Endodermal cell (in vitro differentiated cells): ENCODE measurements at regions not wholly inside any gene's neighbourhood (a gene's known extent, or its start where the extent isn't known, plus 50 kb on each side); places are given as distances from the start of the nearest gene placed in this dataset.
"Not testable (repeated sequence)": the region's sequence is repeated elsewhere in the genome, so short reads cannot be mapped to it uniquely, and the experiment has no call there.

Source experiments
- DNase-seq: peaks from one replicate; pipeline ENCODE4 v3.0.0-alpha.2; 2017
- H3K27ac ChIP-seq: 2 replicates; pipeline ENCODE4 v1.5.1; 2013; ENCODE audit warnings: mild to moderate bottlenecking, low read depth, low read length, moderate library complexity
- H3K27me3 ChIP-seq: 2 replicates; pipeline ENCODE4 v1.6.1; 2013; ENCODE audit warnings: mild to moderate bottlenecking, low read length, moderate library complexity; ENCODE audit not compliant: insufficient read depth, control insufficient read depth, poor library complexity, severe bottlenecking
- H3K36me3 ChIP-seq: 2 replicates; pipeline ENCODE4 v1.7.0; 2013; ENCODE audit warnings: mild to moderate bottlenecking, low read length, moderate library complexity; ENCODE audit not compliant: control insufficient read depth, insufficient read depth
- H3K4me1 ChIP-seq: one replicate; pipeline ENCODE4 v1.7.0; 2013; ENCODE audit warnings: low read length; ENCODE audit not compliant: control insufficient read depth, insufficient read depth
- H3K4me3 ChIP-seq: 2 replicates; pipeline ENCODE4 v1.5.1; 2013; ENCODE audit warnings: mild to moderate bottlenecking, low read length, moderate library complexity
- H3K9ac ChIP-seq: 2 replicates; pipeline ENCODE4 v1.6.1; 2013; ENCODE audit warnings: mild to moderate bottlenecking, low read length, moderate library complexity; ENCODE audit not compliant: poor library complexity, severe bottlenecking; ENCODE audit errors: extremely low read depth
- H3K9me3 ChIP-seq: 2 replicates; pipeline ENCODE4 v1.6.1; 2013; ENCODE audit warnings: mild to moderate bottlenecking, low read length, moderate library complexity; ENCODE audit not compliant: control insufficient read depth
- H3K27ac Mint-ChIP-seq: 2 replicates; pipeline ENCODE4 v1.8.0; 2020; ENCODE audit warnings: mixed read lengths
- H3K27me3 Mint-ChIP-seq: 2 replicates; pipeline ENCODE4 v1.8.0; 2021; ENCODE audit warnings: mild to moderate bottlenecking, mixed read lengths; ENCODE audit not compliant: insufficient read depth
- H3K36me3 Mint-ChIP-seq: 2 replicates; pipeline ENCODE4 v1.8.0; 2020; ENCODE audit warnings: low read depth, mixed read lengths
- H3K4me1 Mint-ChIP-seq: 2 replicates; pipeline ENCODE4 v1.8.0; 2020; ENCODE audit warnings: mixed read lengths
- H3K4me3 Mint-ChIP-seq: 2 replicates; pipeline ENCODE4 v1.8.0; 2020; ENCODE audit warnings: mild to moderate bottlenecking, moderate library complexity, mixed read lengths
- H3K9me3 Mint-ChIP-seq: 2 replicates; pipeline ENCODE4 v1.8.0; 2020; ENCODE audit warnings: mild to moderate bottlenecking, mixed read lengths
- WGBS, 2 experiments: methylation state at CpG; one replicate each; pipeline versions ENCODE4 v1.1.5 to v1.1.7; 2013; ENCODE audit warnings: missing lambda C conversion rate in 2 of 2, mixed read lengths in 1 of 2; ENCODE audit not compliant: insufficient coverage in 1 of 2, insufficient read length in 1 of 2; 5-methylcytosine and 5-hydroxymethylcytosine counted together
- TF ChIP-seq, protein P1 (sequence below): fragments of 200-600 bp; sonication (generic); conservative IDR thresholded peaks from 2 replicates; pipeline ENCODE4 v1.5.0; 2021; ENCODE audit warnings: antibody characterized with exemption, mild to moderate bottlenecking

DNA sequence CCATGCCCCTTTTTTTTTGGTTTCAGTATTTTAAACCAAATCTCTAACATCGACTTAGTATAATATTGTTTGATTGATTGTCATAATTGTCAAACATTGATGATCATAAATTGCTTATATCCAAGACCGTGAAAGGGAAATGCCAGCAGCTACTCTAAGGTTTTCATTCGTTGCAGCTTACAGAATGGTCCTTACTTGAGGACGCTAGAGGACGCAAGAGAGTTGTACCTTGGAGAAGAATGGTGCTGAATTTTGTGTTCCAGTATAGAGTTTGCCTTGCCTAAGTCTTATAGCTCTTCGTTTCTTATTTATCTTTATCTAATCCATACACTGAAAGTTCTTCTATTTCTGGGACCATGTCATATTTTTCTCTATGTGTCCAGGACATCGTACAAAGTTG is 675.6 kb upstream of the DEFB115 start:
- H3K4me1 ChIP-seq, H3K27ac Mint-ChIP-seq, H3K27me3 ChIP-seq, H3K9me3 ChIP-seq, H3K9ac ChIP-seq, H3K27ac ChIP-seq, H3K27me3 Mint-ChIP-seq, H3K4me3 Mint-ChIP-seq, DNase-seq, H3K36me3 Mint-ChIP-seq, H3K36me3 ChIP-seq, H3K4me1 Mint-ChIP-seq, H3K4me3 ChIP-seq: not testable (repeated sequence)
- WGBS, 2 experiments = 21 to 28% methylated on average over 2 to 6 of the region's 7 CpGs
- H3K9me3 Mint-ChIP-seq = peaks cover 47% of the 10 kb centered on the region
- TF ChIP-seq, protein P1, sequence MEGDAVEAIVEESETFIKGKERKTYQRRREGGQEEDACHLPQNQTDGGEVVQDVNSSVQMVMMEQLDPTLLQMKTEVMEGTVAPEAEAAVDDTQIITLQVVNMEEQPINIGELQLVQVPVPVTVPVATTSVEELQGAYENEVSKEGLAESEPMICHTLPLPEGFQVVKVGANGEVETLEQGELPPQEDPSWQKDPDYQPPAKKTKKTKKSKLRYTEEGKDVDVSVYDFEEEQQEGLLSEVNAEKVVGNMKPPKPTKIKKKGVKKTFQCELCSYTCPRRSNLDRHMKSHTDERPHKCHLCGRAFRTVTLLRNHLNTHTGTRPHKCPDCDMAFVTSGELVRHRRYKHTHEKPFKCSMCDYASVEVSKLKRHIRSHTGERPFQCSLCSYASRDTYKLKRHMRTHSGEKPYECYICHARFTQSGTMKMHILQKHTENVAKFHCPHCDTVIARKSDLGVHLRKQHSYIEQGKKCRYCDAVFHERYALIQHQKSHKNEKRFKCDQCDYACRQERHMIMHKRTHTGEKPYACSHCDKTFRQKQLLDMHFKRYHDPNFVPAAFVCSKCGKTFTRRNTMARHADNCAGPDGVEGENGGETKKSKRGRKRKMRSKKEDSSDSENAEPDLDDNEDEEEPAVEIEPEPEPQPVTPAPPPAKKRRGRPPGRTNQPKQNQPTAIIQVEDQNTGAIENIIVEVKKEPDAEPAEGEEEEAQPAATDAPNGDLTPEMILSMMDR = peak; percentile 60

DNA sequence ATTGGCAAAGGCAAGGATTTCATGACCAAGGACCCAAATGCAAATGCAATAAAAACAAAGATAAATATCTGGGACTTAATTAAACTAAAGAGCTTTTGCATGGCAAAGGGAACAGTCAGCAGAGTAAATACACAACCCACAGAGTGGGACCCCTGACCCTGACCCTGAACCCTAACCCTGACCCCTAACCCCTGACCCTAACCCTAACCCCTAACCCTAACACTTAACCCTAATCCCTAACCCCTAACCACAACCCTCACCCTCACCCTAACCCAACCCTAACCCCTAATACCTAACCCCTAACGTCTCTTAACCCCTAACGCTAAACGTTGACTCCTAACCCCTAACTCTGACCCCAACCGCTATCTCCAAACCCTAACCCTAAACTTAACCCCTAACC is 673.1 kb upstream of the DEFB115 start:
- not testable (repeated sequence) for H3K27ac Mint-ChIP-seq, H3K4me1 Mint-ChIP-seq, H3K4me3 Mint-ChIP-seq, DNase-seq, H3K36me3 ChIP-seq, H3K4me3 ChIP-seq, H3K27ac ChIP-seq, H3K36me3 Mint-ChIP-seq, H3K9me3 ChIP-seq, H3K4me1 ChIP-seq, H3K9ac ChIP-seq
- Mint-ChIP-seq H3K27me3 (peaks cover 16% of the 10 kb centered on the region), H3K9me3 (peaks cover 50% of the 10 kb centered on the region)
- peaks cover 21% of the 10 kb centered on the region for H3K27me3 ChIP-seq
- WGBS, 2 experiments = 69% methylated on average over 3 of the region's 4 CpGs; no CpG with 5 or more reads in 1 of the 2 experiments

DNA sequence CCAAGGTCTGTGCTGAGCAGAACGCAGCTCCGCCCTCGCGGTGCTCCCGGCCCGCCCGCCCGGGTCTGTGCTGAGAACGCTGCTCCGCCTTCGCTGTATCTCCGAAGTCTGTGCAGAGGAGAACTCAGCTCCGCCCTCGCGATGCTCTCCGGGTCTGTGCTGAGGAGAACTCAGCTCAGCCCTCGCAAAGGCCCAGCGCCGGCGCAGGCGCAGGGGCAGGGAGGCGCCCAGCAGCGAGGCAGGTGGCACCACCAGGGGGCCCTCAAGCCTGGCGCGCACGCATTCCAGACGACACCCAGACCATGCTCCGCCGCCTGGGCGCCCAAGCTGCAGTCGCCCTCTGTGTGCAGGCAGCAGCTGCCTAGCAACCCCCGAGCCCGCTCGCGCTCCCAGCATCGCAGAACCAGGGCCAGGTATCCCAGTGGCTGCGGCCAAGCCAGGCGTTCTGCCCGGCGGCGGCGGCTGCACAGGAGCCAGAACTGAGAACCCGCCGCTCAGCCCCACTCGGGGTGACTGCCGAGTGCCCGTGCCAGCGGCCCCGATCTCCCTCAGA is 672.1 kb upstream of the DEFB115 start:
- not testable (repeated sequence) for H3K36me3 ChIP-seq, H3K4me3 ChIP-seq, H3K4me1 ChIP-seq, H3K27ac ChIP-seq, H3K27ac Mint-ChIP-seq, H3K4me1 Mint-ChIP-seq, H3K9ac ChIP-seq, H3K4me3 Mint-ChIP-seq, H3K36me3 Mint-ChIP-seq, H3K9me3 ChIP-seq
- H3K9me3 Mint-ChIP-seq = peaks cover 42% of the 10 kb centered on the region
- WGBS, 2 experiments = 9% methylated on average over 49 of the region's 49 CpGs; no CpG with 5 or more reads in 1 of the 2 experiments
- TF ChIP-seq, protein P1 = peak; percentile 12
- H3K27me3 Mint-ChIP-seq = peaks cover 16% of the 10 kb centered on the region
- peak; percentile 70 for DNase-seq
- peaks cover 21% of the 10 kb centered on the region for H3K27me3 ChIP-seq

DNA sequence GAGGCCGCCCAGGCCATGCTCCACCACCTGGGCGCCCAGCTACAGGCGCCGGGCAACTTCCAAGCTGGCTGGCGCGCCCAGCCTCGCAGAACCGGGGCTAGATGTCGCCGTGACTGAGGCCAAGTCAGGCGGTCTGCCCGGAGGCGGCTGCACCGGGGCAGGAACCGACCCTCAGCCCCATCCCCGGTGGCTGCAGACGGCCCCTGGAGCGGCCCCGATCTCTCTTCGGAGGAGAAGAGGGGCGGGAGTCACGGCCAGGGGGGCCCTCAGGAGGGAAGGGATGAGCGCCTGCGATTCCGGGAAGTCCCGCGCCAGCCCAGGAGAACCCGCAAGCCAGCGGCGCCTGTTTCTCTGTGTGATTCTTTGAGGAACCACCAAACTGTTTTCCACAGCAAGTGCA is 671.3 kb upstream of the DEFB115 start:
- Mint-ChIP-seq H3K27me3 (peaks cover 16% of the 10 kb centered on the region), H3K9me3 (peaks cover 45% of the 10 kb centered on the region)
- 19 to 30% methylated on average over 2 to 28 of the region's 30 CpGs for WGBS, 2 experiments
- H3K36me3 Mint-ChIP-seq, H3K4me3 ChIP-seq, H3K36me3 ChIP-seq, H3K27ac Mint-ChIP-seq, DNase-seq, H3K4me1 ChIP-seq, H3K9ac ChIP-seq, H3K27ac ChIP-seq, H3K4me3 Mint-ChIP-seq, H3K9me3 ChIP-seq, H3K4me1 Mint-ChIP-seq: not testable (repeated sequence)
- peaks cover 21% of the 10 kb centered on the region for H3K27me3 ChIP-seq
